Upper lobe of right lung (tissue), 1 donor: ENCODE measurements at regions not wholly inside any gene's neighbourhood (a gene's known extent, or its start where the extent isn't known, plus 50 kb on each side); places are given as distances from the start of the nearest gene placed in this dataset.
A peak's percentile ranks its signal among the peaks of the same experiment; 100 is the strongest.

Source experiments
- ATAC-seq: fragments of 200-7000 bp; cut with Tn5 transposase; one replicate; pipeline ENCODE4 v1.9.1; 2020; ENCODE audit warnings: mild to moderate bottlenecking, moderate library complexity
- DNase-seq: peaks from one replicate; pipeline ENCODE4 v3.0.0-alpha.2; 2020
- H3K27ac ChIP-seq: fragments of 200-600 bp; one replicate; pipeline ENCODE4 v1.8.0; 2022
- H3K27me3 ChIP-seq: fragments of 200-600 bp; one replicate; pipeline ENCODE4 v1.8.0; 2022; ENCODE audit warnings: mild to moderate bottlenecking
- H3K36me3 ChIP-seq: fragments of 200-600 bp; one replicate; pipeline ENCODE4 v1.8.0; 2022
- H3K4me1 ChIP-seq: fragments of 200-600 bp; one replicate; pipeline ENCODE4 v1.8.0; 2022
- H3K4me3 ChIP-seq: fragments of 200-600 bp; one replicate; pipeline ENCODE4 v1.8.0; 2022; ENCODE audit warnings: mild to moderate bottlenecking
- H3K9me3 ChIP-seq: fragments of 200-600 bp; one replicate; pipeline ENCODE4 v1.8.0; 2022
- intact Hi-C: fragments of 100-400 bp; cut with DNase I; formaldehyde crosslinking; loops from one replicate; pipeline ENCODE4 v1.11.0; 2022
- TF ChIP-seq, protein P1 (sequence below): fragments of 200-600 bp; IDR thresholded peaks from one replicate; pipeline ENCODE4 v1.8.0; 2022; ENCODE audit warnings: antibody characterized with exemption
- donor health status: DM: no; HTN: yes; CAD: no; lungs with severe emphysema.

DNA sequence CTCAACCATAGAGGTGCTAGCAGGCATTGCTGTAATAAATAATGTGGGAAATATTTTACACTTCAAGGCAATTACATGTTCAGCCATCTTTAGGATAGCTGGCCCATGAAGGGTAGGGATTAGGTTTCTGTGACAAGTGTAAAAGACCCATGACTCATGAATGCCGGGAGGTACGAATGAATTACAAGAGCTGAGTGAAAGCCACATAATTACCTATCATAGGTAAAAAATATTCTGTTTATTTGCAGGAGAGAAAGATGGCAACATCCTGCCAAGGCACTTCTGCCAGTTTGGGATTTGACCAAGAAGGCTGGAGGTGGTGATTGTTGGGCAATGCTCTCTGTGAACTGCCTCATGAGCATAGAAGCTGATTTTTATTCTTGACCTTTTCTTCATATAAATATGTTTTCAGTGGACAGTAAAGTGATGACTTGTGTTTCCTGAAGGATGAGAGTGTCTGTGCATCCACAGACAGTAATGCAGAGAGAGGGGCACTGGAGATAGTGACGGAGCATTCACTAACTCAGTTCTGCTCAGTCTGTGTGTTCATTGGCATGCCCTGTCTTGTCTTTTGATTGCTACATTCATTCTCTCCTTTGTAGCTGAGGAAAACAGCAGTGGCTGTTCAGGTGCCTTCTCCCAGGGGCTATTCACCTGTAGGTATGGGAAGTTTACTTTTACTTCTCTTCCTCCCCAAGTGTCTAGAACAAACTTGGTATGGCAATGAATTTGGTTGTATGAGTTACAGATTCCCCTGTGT, 481.1 kb downstream of the TFAP2B start:
- TF ChIP-seq, protein P1, sequence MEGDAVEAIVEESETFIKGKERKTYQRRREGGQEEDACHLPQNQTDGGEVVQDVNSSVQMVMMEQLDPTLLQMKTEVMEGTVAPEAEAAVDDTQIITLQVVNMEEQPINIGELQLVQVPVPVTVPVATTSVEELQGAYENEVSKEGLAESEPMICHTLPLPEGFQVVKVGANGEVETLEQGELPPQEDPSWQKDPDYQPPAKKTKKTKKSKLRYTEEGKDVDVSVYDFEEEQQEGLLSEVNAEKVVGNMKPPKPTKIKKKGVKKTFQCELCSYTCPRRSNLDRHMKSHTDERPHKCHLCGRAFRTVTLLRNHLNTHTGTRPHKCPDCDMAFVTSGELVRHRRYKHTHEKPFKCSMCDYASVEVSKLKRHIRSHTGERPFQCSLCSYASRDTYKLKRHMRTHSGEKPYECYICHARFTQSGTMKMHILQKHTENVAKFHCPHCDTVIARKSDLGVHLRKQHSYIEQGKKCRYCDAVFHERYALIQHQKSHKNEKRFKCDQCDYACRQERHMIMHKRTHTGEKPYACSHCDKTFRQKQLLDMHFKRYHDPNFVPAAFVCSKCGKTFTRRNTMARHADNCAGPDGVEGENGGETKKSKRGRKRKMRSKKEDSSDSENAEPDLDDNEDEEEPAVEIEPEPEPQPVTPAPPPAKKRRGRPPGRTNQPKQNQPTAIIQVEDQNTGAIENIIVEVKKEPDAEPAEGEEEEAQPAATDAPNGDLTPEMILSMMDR: no peak
- Histone ChIP-seq H3K27me3 (no peaks in the 10 kb centered on the region), H3K9me3 (no peaks in the 10 kb centered on the region), H3K27ac (no peak overlapping the region), H3K4me3 (no peak overlapping the region), H3K4me1 (no peaks in the 10 kb centered on the region), H3K36me3 (no peaks in the 10 kb centered on the region)
- intact Hi-C loops: no loop called here
- ATAC-seq: no peak
- no peak for DNase-seq

DNA sequence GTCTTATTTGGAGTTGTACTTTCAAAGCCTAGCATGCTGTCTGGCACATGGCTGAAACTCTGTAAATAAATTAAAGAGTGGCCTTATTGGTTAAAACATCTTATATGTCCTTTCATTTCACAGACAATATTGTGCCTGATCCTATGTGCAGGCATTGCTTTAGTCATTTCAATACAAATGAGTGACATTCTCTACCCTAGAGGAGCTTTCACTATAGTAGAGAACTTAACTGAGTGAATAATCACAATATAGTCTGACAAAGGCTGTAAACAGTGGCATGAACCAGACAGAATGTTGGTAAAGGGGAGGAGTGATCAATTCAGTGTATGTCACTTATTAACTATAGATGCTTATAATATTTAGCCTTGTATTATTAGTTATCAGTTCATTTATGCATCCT, 481.8 kb downstream of the TFAP2B start:
- H3K4me1 ChIP-seq: no peaks in the 10 kb centered on the region
- H3K27ac ChIP-seq: no peak overlapping the region
- ATAC-seq (no peak), DNase-seq (no peak)
- TF ChIP-seq, protein P1: no peak
- intact Hi-C loops: no loop called here
- no peaks in the 10 kb centered on the region for H3K9me3 ChIP-seq
- no peaks in the 10 kb centered on the region for H3K36me3 ChIP-seq
- no peaks in the 10 kb centered on the region for H3K27me3 ChIP-seq
- H3K4me3 ChIP-seq: no peak overlapping the region

DNA sequence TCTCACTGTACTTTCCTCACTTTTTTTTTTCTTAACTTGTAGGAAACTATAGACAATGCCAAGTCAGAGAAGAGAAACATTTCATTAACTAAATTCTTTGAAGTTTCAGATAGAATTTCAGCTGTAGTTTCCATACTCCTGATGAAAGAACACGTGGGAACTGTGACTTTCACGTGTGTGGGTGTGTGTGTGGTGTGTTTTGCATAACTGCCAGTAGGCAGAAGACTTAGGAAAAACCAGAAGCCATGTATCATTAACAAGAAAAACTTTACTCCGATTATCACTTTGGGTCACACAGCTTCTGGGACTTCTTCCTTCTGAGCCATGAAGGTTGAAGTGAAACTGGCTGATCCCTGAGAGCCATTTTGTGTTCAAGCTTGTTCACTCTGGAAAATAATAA, 483.3 kb downstream of the TFAP2B start:
- intact Hi-C loops: no loop called here
- Histone ChIP-seq H3K27me3 (no peaks in the 10 kb centered on the region), H3K4me3 (no peak overlapping the region), H3K9me3 (no peaks in the 10 kb centered on the region), H3K27ac (no peak overlapping the region), H3K36me3 (no peaks in the 10 kb centered on the region), H3K4me1 (no peaks in the 10 kb centered on the region)
- TF ChIP-seq, protein P1: no peak
- ATAC-seq (peak; percentile 73), DNase-seq (no peak)

DNA sequence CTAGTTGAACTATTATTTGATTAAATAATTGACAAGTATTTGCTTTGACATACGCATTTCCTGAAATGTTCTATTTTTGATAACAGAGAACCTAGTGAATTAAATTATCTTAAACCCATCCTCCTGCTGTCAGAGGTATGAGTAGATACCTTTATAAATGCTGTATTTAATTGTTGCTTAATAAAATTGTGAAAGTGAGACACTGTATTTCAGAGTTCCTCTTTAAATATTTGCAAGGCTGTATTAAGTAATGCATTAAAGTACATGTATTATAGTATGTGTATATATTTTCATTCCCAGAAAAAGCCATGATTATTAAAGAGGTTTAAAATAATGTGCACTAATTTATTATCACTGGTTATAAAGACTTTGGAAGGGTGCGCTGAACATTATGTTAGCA, 483.8 kb downstream of the TFAP2B start:
- TF ChIP-seq, protein P1: no peak
- no peak overlapping the region for H3K4me3 ChIP-seq
- H3K9me3 ChIP-seq: no peaks in the 10 kb centered on the region
- DNase-seq (no peak), ATAC-seq (no peak)
- H3K4me1 ChIP-seq: no peaks in the 10 kb centered on the region
- H3K27ac ChIP-seq: no peak overlapping the region
- intact Hi-C loops: no loop called here
- H3K36me3 ChIP-seq: no peaks in the 10 kb centered on the region
- no peaks in the 10 kb centered on the region for H3K27me3 ChIP-seq

DNA sequence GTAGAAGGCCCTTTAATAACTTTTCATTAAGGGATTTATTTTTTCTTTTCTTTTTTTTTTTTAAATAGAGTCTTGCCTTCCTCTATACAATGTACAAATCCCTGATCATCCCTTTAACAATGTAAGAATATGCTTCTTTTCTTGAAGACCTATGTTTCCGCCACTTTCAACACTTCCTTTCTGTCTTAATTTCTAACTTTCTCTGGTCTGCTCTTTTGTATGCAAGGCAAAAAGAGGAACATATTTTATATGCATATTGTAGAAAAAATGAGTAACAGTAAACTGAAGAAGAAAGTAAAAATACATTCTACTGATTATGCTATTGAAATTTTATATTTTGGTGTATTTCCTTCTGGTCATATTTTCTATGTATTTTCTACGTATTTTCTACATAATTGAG, 484.7 kb downstream of the TFAP2B start:
- ATAC-seq (peak; percentile 29), DNase-seq (no peak)
- no peaks in the 10 kb centered on the region for H3K4me1 ChIP-seq
- H3K9me3 ChIP-seq: no peaks in the 10 kb centered on the region
- H3K36me3 ChIP-seq: no peaks in the 10 kb centered on the region
- H3K4me3 ChIP-seq: no peak overlapping the region
- TF ChIP-seq, protein P1: no peak
- H3K27me3 ChIP-seq: no peaks in the 10 kb centered on the region
- H3K27ac ChIP-seq: no peak overlapping the region
- intact Hi-C loops: no loop called here

DNA sequence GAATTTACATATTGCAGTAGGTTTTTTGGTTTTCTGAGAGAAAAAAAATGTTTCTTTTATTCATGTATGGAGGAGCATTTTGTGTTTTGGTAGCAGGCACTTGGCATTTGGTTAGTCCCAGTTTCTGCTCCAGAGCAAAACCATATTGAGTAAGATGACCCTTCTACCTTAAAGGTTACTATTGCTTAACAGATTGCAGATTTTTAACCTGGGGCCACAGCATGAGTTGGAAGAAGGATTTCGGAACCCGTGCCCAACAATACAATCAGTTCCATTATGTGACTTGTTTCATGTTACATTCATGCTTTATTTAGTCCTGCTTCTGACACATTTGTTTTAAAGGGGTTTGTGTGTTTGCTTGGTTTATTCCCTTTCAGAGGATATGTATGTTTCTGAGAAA, 496.3 kb downstream of the TFAP2B start:
- Histone ChIP-seq H3K4me3 (no peak overlapping the region), H3K27ac (no peak overlapping the region), H3K9me3 (no peaks in the 10 kb centered on the region), H3K36me3 (no peaks in the 10 kb centered on the region), H3K27me3 (no peaks in the 10 kb centered on the region), H3K4me1 (no peaks in the 10 kb centered on the region)
- no peak for ATAC-seq
- TF ChIP-seq, protein P1: no peak
- intact Hi-C loops: no loop called here
- DNase-seq: no peak
